Fibroblast of mammary gland (primary cell): ENCODE measurements at regions not wholly inside any gene's neighbourhood (a gene's known extent, or its start where the extent isn't known, plus 50 kb on each side); places are given as distances from the start of the nearest gene placed in this dataset.

ENCODE experiments used
- DNase-seq: peaks from one replicate; pipeline ENCODE4 v3.0.0-alpha.2; 2010; ENCODE audit warnings: low read depth
- H3K4me3 ChIP-seq: 2 replicates; pipeline ENCODE4 v1.5.1; 2011; ENCODE audit warnings: low read depth, mild to moderate bottlenecking, low read length, moderate library complexity; ENCODE audit not compliant: control insufficient read depth
- CTCF ChIP-seq: conservative IDR thresholded peaks from 2 replicates; pipeline ENCODE4 v1.5.1; 2011; ENCODE audit warnings: low read depth, low read length, inconsistent platforms; ENCODE audit not compliant: control insufficient read depth, insufficient read depth

GRCh38 chr9:78848061-78848460, 551.1 kb downstream of the PSAT1 start:
- H3K4me3 ChIP-seq, result no peak overlapping the region
- no peak for TF ChIP-seq CTCF
- DNase-seq, result no peak

GRCh38 chr9:78856144-78856543, 559.2 kb downstream of the PSAT1 start:
- no peak for TF ChIP-seq CTCF
- no peak overlapping the region for H3K4me3 ChIP-seq
- peak; percentile 12 for DNase-seq

- no peak overlapping the region for H3K4me3 ChIP-seq
- no peak for TF ChIP-seq CTCF
- no peak for DNase-seq
These were observed 559.9 kb downstream of the PSAT1 start for GRCh38 chr9:78856781-78857180.

DNA sequence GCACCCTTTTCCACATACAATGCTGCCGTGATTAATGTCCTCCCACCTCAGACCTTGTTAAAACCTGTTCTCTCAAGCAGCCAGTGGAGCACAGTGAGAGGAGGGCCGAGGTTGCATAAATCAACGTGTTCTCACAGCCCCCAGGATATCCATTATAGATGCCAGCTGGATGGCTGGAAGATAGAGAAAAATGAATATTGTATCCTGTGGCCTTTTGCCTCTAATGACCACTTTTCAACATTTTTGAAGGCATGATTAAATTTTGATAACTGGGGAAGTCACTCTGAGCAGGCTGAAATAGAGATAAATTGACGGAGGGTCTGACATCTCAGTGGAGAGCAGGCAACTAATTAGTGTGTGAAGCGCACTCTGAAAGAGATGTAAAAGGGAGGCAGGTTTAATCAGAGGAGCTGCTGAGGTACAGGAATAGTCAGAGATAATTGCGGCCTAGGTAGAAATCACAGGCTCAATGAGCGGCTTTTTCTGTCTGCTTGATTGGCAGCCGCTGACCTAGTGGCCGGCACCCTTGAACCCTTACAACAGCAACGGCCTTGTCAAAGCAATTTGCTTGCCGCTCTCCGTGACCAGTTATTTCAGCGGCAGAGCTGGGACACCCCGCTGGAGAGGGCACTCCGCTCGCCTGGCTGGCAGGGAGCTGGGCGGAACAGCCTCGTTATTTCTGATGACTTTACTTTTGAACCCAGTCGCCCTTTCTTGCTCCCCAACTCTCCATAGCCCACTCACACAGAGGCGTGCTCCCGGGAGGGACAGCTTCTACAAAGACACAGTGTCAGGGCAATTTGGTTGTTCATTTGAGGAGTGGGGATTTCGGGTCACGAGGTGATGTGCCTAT, 560.7 kb downstream of the PSAT1 start:
- TF ChIP-seq CTCF, result no peak
- no peak overlapping the region for H3K4me3 ChIP-seq
- DNase-seq, result no peak

GRCh38 chr9:78858266-78858665, 561.3 kb downstream of the PSAT1 start:
- DNase-seq, result no peak
- no peak overlapping the region for H3K4me3 ChIP-seq
- no peak for TF ChIP-seq CTCF

DNA sequence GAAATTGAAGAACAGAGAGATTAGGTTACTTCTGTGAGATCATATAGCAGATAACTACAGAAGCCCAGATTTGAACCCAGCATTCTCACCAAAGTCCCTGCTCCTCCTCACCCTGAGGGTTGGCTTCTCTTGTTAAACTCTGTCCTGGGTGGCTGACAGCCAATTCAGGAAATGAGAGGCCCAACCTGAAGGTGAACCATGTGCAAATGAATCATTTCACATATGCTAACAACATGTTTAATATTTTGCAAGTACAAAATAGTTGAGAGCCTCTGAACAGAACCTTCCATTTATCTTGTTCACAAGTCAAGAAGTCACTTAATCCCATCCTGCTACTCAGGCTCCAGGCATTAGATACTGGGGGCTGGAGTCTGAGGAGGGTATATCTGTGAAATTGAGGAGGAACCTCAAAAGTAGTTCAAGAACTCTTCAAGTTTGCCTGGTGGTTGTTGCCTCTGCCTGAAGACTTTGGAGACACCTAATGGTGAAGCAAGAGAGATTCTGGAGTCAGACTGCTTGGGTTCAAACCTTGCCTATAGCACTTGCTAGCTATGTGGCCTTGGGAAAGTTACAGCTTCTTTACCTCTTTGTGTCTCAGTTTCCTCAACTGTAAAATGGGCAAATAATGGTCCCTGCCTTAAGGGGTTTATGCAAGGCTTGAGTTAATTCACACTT, 564.0 kb downstream of the PSAT1 start:
- DNase-seq, result peak; percentile 79
- peak; percentile 18 for TF ChIP-seq CTCF
- H3K4me3 ChIP-seq, result no peak overlapping the region
